ENCODE measurements at regions not wholly inside any gene's neighbourhood (a gene's known extent, or its start where the extent isn't known, plus 50 kb on each side); places are given as distances from the start of the nearest gene placed in this dataset.

DNA sequence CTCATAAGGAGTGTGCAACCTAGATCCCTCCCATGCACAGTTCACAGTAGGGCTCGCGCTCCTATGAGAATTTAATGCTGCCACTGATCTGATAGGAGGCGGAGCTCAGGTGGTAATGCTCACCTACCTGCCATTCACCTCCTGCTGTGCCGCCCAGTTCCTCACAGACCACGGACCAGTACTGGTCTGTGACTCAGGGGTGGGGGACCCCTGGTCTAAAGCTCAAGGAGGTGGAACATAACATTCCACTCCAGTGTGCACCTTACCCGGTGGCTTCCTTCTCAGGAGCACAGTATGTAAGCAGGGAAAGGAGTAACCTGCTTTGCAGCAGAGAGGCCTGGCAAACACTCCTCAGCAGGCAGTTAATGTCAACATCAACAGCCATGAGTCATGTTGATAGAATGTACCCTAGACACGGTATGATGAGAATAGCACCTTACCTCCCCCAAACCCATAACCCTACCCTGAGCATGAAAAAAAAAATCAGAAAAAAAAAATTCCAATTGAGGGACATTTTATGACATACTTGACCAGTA is 273.5 kb downstream of the FGFR2 start:
- H3K79me2 ChIP-seq (ENCODE audit: insufficient read depth, low read length): no peaks in the 10 kb centered on the region
- H3K27ac ChIP-seq (ENCODE audit: low read depth, low read length): no peak overlapping the region
- no peaks in the 10 kb centered on the region for H3K9me3 ChIP-seq (ENCODE audit: insufficient read depth, low read length)
- no peak for TF ChIP-seq EZH2phosphoT487 (conservative IDR thresholded peaks at IDR 0.05; ENCODE audit: low read length)
- TF ChIP-seq, protein P1, sequence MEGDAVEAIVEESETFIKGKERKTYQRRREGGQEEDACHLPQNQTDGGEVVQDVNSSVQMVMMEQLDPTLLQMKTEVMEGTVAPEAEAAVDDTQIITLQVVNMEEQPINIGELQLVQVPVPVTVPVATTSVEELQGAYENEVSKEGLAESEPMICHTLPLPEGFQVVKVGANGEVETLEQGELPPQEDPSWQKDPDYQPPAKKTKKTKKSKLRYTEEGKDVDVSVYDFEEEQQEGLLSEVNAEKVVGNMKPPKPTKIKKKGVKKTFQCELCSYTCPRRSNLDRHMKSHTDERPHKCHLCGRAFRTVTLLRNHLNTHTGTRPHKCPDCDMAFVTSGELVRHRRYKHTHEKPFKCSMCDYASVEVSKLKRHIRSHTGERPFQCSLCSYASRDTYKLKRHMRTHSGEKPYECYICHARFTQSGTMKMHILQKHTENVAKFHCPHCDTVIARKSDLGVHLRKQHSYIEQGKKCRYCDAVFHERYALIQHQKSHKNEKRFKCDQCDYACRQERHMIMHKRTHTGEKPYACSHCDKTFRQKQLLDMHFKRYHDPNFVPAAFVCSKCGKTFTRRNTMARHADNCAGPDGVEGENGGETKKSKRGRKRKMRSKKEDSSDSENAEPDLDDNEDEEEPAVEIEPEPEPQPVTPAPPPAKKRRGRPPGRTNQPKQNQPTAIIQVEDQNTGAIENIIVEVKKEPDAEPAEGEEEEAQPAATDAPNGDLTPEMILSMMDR (IDR thresholded peaks at IDR 0.05; ENCODE audit: insufficient read depth, low read length, poor library complexity, severe bottlenecking): no peak
- no peaks in the 10 kb centered on the region for H3F3A ChIP-seq (ENCODE audit: insufficient read depth)
- no peak overlapping the region for H3K4me3 ChIP-seq (ENCODE audit: insufficient read depth, low read length, poor library complexity, severe bottlenecking)
- H4K20me1 ChIP-seq (ENCODE audit: low read depth, low read length): no peaks in the 10 kb centered on the region
- no peak overlapping the region for H3K9ac ChIP-seq (ENCODE audit: low read length)
- H3K27me3 ChIP-seq (ENCODE audit: low read length): no peaks in the 10 kb centered on the region
- H2AFZ ChIP-seq (ENCODE audit: low read depth, low read length, severe bottlenecking): no peak overlapping the region
- no peaks in the 10 kb centered on the region for H3K36me3 ChIP-seq (ENCODE audit: low read length)
- H3K4me2 ChIP-seq (ENCODE audit: low read depth, low read length, poor library complexity, severe bottlenecking): no peak overlapping the region
- H3K9me2 ChIP-seq (replicated peaks; ENCODE audit: insufficient read depth, low read length): no peaks in the 10 kb centered on the region

DNA sequence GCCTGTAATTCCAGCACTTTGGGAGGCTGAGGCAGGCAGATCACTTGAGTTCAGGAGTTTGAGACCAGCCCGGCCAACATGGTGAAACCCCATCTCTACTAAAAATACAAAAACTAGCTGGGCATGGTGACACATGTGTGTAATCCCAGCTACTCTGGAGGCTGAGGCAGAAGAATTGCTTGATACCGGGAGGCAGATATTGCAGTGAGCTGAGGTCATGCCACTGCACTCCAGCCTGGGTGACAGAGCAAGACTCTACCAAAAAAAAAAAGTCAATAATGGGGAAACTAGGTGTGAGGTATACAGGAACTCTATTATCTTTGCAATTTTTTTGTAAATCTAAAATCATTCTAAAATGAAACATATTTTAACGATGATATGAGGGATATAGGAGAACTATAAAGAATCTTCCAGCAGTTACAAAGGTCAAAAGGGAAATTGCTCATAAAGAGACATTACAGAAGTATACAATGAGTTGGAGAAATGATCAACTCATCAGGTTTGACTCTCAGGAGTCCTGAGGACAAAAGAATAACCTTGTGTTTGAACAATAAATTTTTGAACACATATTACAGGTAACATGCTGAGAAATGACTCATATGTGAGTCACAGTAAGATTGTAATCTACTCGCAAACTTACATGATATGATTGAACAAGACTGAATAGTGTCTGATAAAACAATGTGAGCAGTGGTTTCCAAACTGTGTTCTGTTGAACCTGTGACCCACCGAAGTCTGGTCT is 272.6 kb downstream of the FGFR2 start:
- no peak overlapping the region for H3K4me2 ChIP-seq (ENCODE audit: low read depth, low read length, poor library complexity, severe bottlenecking)
- H3K27me3 ChIP-seq (ENCODE audit: low read length): no peaks in the 10 kb centered on the region
- no peak overlapping the region for H3K27ac ChIP-seq (ENCODE audit: low read depth, low read length)
- H3K9me3 ChIP-seq (ENCODE audit: insufficient read depth, low read length): no peaks in the 10 kb centered on the region
- no peak overlapping the region for H3K4me3 ChIP-seq (ENCODE audit: insufficient read depth, low read length, poor library complexity, severe bottlenecking)
- no peaks in the 10 kb centered on the region for H3K79me2 ChIP-seq (ENCODE audit: insufficient read depth, low read length)
- no peaks in the 10 kb centered on the region for H3F3A ChIP-seq (ENCODE audit: insufficient read depth)
- H3K9ac ChIP-seq (ENCODE audit: low read length): no peak overlapping the region
- H3K9me2 ChIP-seq (replicated peaks; ENCODE audit: insufficient read depth, low read length): no peaks in the 10 kb centered on the region
- TF ChIP-seq, protein P1 (IDR thresholded peaks at IDR 0.05; ENCODE audit: insufficient read depth, low read length, poor library complexity, severe bottlenecking): no peak
- no peak for TF ChIP-seq EZH2phosphoT487 (conservative IDR thresholded peaks at IDR 0.05; ENCODE audit: low read length)
- no peak overlapping the region for H2AFZ ChIP-seq (ENCODE audit: low read depth, low read length, severe bottlenecking)
- H3K36me3 ChIP-seq (ENCODE audit: low read length): no peaks in the 10 kb centered on the region
- no peaks in the 10 kb centered on the region for H4K20me1 ChIP-seq (ENCODE audit: low read depth, low read length)

DNA sequence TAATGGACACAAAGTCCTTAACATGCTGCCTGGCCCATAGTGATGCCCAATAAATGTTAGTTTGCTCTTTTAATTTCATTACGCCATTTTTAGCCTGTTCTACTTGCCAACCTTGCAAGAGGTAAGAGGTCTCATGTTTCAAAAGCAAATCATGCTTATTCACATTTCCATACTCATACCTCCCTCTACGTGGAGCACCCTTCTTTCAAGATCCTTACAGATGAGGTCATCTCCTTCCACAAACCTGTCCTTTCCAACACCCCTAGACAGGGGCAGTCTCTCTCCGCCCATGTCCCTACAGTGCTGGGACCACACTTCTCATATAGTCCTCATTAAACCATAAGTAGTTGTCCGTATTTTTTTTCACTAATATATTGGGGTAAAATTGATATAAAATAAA is 271.3 kb downstream of the FGFR2 start:
- Histone ChIP-seq H2AFZ (ENCODE audit: low read depth, low read length, severe bottlenecking) (no peak overlapping the region), H3F3A (ENCODE audit: insufficient read depth) (no peaks in the 10 kb centered on the region), H3K9ac (ENCODE audit: low read length) (no peak overlapping the region), H3K36me3 (ENCODE audit: low read length) (no peaks in the 10 kb centered on the region), H3K4me3 (ENCODE audit: insufficient read depth, low read length, poor library complexity, severe bottlenecking) (no peak overlapping the region), H4K20me1 (ENCODE audit: low read depth, low read length) (no peaks in the 10 kb centered on the region), H3K9me3 (ENCODE audit: insufficient read depth, low read length) (no peaks in the 10 kb centered on the region), H3K27ac (ENCODE audit: low read depth, low read length) (no peak overlapping the region), H3K4me2 (ENCODE audit: low read depth, low read length, poor library complexity, severe bottlenecking) (no peak overlapping the region), H3K79me2 (ENCODE audit: insufficient read depth, low read length) (no peaks in the 10 kb centered on the region), H3K9me2 (replicated peaks; ENCODE audit: insufficient read depth, low read length) (no peaks in the 10 kb centered on the region), H3K27me3 (ENCODE audit: low read length) (no peaks in the 10 kb centered on the region)
- TF ChIP-seq, protein P1 (IDR thresholded peaks at IDR 0.05; ENCODE audit: insufficient read depth, low read length, poor library complexity, severe bottlenecking): no peak
- no peak for TF ChIP-seq EZH2phosphoT487 (conservative IDR thresholded peaks at IDR 0.05; ENCODE audit: low read length)
